Transverse colon (tissue), 3 donors: ENCODE measurements at regions not wholly inside any gene's neighbourhood (a gene's known extent, or its start where the extent isn't known, plus 50 kb on each side); places are given as distances from the start of the nearest gene placed in this dataset.

Experiments used
- CTCF ChIP-seq, 5 experiments: fragments of 200-600 bp in 3 of 5; fragments of 450-650 bp in 2 of 5; sonication (generic) in 3 of 5; IDR thresholded peaks; 1 replicate in 2 of 5; 2 replicates in 3 of 5; pipeline ENCODE4 v1.5.1; 2016 to 2017; ENCODE audit warnings: antibody characterized with exemption in 5 of 5, inconsistent platforms in 3 of 5, mild to moderate bottlenecking in 2 of 5, moderate library complexity in 1 of 5
- POLR2A ChIP-seq: fragments of 450-650 bp; IDR thresholded peaks from one replicate; pipeline ENCODE4 v1.6.1; 2016; ENCODE audit warnings: antibody characterized with exemption, mild to moderate bottlenecking, moderate library complexity

- no peak for TF ChIP-seq CTCF (IDR thresholded peaks at IDR 0.05)
- no peak for TF ChIP-seq POLR2A
Observed at GRCh38 chr2:41726364-41726763, 321.5 kb upstream of the PKDCC start.
